H1 (cell line): ENCODE measurements at regions not wholly inside any gene's neighbourhood (a gene's known extent, or its start where the extent isn't known, plus 50 kb on each side); places are given as distances from the start of the nearest gene placed in this dataset.

ENCODE experiments used
- CTCF ChIA-PET: fragments of 300-600 bp; sonication (Branson Sonifier 250); formaldehyde crosslinking; loops from one replicate; lab custom pipeline; 2021; ENCODE audit not compliant: partially characterized antibody; lab: Charles Lee
- POLR2A ChIA-PET: fragments of 300-600 bp; sonication (Branson Sonifier 250); formaldehyde crosslinking; loops from one replicate; lab custom pipeline; 2021; ENCODE audit warnings: inconsistent platforms; ENCODE audit not compliant: partially characterized antibody; lab: Charles Lee
- DNase-seq, 2 experiments: peaks; one replicate each; pipeline versions ENCODE4 v3.0.0 to v3.0.0-alpha.2; 2010 to 2022; ENCODE audit warnings: low spot score in 2 of 2, low read depth in 1 of 2, mixed read lengths in 1 of 2
- FAIRE-seq: peaks from 2 replicates; lab custom pipeline; 2011; peaks lifted over from hg19 to GRCh38; lab: Jason Lieb, UNC
- H2AFZ ChIP-seq: 2 replicates; pipeline ENCODE4 v1.8.1; 2012; ENCODE audit warnings: low read length, inconsistent platforms
- H2AK5ac ChIP-seq: 2 replicates; pipeline ENCODE4 v1.6.1; 2013; ENCODE audit warnings: low read depth, low read length
- H2BK120ac ChIP-seq: replicated peaks from 2 replicates; pipeline ENCODE3; 2013; ENCODE audit warnings: low read depth, low read length, inconsistent platforms
- H2BK12ac ChIP-seq: 2 replicates; pipeline ENCODE4 v1.6.1; 2013; ENCODE audit warnings: low read depth, low read length
- H2BK15ac ChIP-seq: 2 replicates; pipeline ENCODE4 v1.6.1; 2013; ENCODE audit warnings: low read length
- H2BK20ac ChIP-seq: 2 replicates; pipeline ENCODE4 v1.6.1; 2013; ENCODE audit warnings: low read length
- H2BK5ac ChIP-seq: 2 replicates; pipeline ENCODE4 v1.6.1; 2013; ENCODE audit warnings: low read depth, low read length
- H3K14ac ChIP-seq: 2 replicates; pipeline ENCODE4 v1.6.1; 2013; ENCODE audit warnings: inconsistent platforms; ENCODE audit not compliant: insufficient read length
- H3K18ac ChIP-seq: 2 replicates; pipeline ENCODE4 v1.6.1; 2013; ENCODE audit warnings: low read length; ENCODE audit errors: extremely low read depth
- H3K23ac ChIP-seq: 2 replicates; pipeline ENCODE4 v1.6.1; 2013; ENCODE audit warnings: inconsistent platforms; ENCODE audit not compliant: insufficient read length
- H3K23me2 ChIP-seq: 2 replicates; pipeline ENCODE4 v1.6.1; 2013; ENCODE audit warnings: low read depth, low read length
- H3K27ac ChIP-seq: 2 replicates; pipeline ENCODE4 v1.6.1; 2011; ENCODE audit warnings: low read depth, low read length, inconsistent platforms
- H3K27me3 ChIP-seq, 4 experiments: replicated peaks in 1 of 4; 1 replicate in 1 of 4; 2 replicates in 3 of 4; pipeline versions ENCODE4 v1.6.1 to v1.8.1; 2011 to 2013; ENCODE audit warnings: low read length in 3 of 4, mild to moderate bottlenecking in 3 of 4, inconsistent platforms in 2 of 4, mixed read lengths in 2 of 4, moderate library complexity in 1 of 4; ENCODE audit not compliant: control insufficient read depth in 3 of 4, insufficient read depth in 3 of 4; ENCODE audit errors: extremely low read depth in 1 of 4
- H3K36me3 ChIP-seq, 4 experiments: 2 replicates each; pipeline versions ENCODE4 v1.6.1 to v1.8.1; 2011 to 2013; ENCODE audit warnings: mild to moderate bottlenecking in 4 of 4, low read length in 3 of 4, moderate library complexity in 2 of 4, control low read depth in 1 of 4, inconsistent platforms in 1 of 4; ENCODE audit not compliant: insufficient read depth in 4 of 4, control insufficient read depth in 2 of 4
- H3K4ac ChIP-seq: replicated peaks from 2 replicates; pipeline ENCODE3; 2013; ENCODE audit warnings: low read length, low read depth, mixed read lengths, inconsistent platforms; ENCODE audit not compliant: insufficient read length
- H3K4me1 ChIP-seq, 4 experiments: replicated peaks in 1 of 4; 1 replicate in 1 of 4; 2 replicates in 3 of 4; pipeline versions ENCODE4 v1.6.1 to v1.8.1; 2011 to 2013; ENCODE audit warnings: low read length in 3 of 4, inconsistent platforms in 2 of 4, mixed read lengths in 1 of 4; ENCODE audit not compliant: insufficient read depth in 4 of 4, control insufficient read depth in 3 of 4
- H3K4me2 ChIP-seq, 2 experiments: 2 replicates each; pipeline versions ENCODE4 v1.6.1 to v1.8.1; 2011 to 2013; ENCODE audit warnings: low read depth in 2 of 2, low read length in 2 of 2, control low read depth in 1 of 2, inconsistent platforms in 1 of 2, mild to moderate bottlenecking in 1 of 2; ENCODE audit not compliant: insufficient read depth in 1 of 2
- H3K4me3 ChIP-seq, 4 experiments: fragments of 200-600, 300-600 bp in 1 of 4; sonication (generic), shearing (Covaris generic), sonication (Bioruptor Twin) in 1 of 4; 2 replicates each; pipeline versions ENCODE4 v1.5.1 to v1.8.1; 2011 to 2016; ENCODE audit warnings: low read length in 4 of 4, low read depth in 3 of 4, control low read depth in 2 of 4, inconsistent platforms in 2 of 4, mild to moderate bottlenecking in 2 of 4, mixed read lengths in 1 of 4, moderate library complexity in 1 of 4; ENCODE audit not compliant: insufficient read depth in 2 of 4; ENCODE audit errors: extremely low read depth in 1 of 4
- H3K56ac ChIP-seq: replicated peaks from 2 replicates; pipeline ENCODE3; 2013; ENCODE audit warnings: low read depth, mild to moderate bottlenecking, mixed read lengths, low read length, inconsistent platforms; ENCODE audit not compliant: insufficient read length
- H3K79me1 ChIP-seq: 2 replicates; pipeline ENCODE4 v1.6.1; 2013; ENCODE audit warnings: low read depth, low read length, control low read depth
- H3K79me2 ChIP-seq, 2 experiments: 2 replicates each; pipeline versions ENCODE4 v1.6.1 to v1.8.1; 2012 to 2013; ENCODE audit warnings: low read length in 2 of 2, mild to moderate bottlenecking in 2 of 2, inconsistent platforms in 1 of 2; ENCODE audit not compliant: insufficient read depth in 2 of 2, control insufficient read depth in 1 of 2
- H3K9ac ChIP-seq, 4 experiments: replicated peaks in 1 of 4; 1 replicate in 1 of 4; 2 replicates in 3 of 4; pipeline versions ENCODE4 v1.6.1 to v1.8.1; 2011 to 2013; ENCODE audit warnings: low read depth in 3 of 4, low read length in 3 of 4, control low read depth in 2 of 4, mild to moderate bottlenecking in 2 of 4, moderate library complexity in 2 of 4, inconsistent platforms in 1 of 4; ENCODE audit errors: extremely low read depth in 1 of 4
- H3K9me3 ChIP-seq, 2 experiments: 2 replicates each; pipeline versions ENCODE4 v1.6.1 to v1.8.1; 2012 to 2013; ENCODE audit warnings: mild to moderate bottlenecking in 2 of 2, moderate library complexity in 2 of 2, control low read depth in 1 of 2, inconsistent platforms in 1 of 2, low read depth in 1 of 2, low read length in 1 of 2, mixed read lengths in 1 of 2; ENCODE audit not compliant: insufficient read depth in 2 of 2
- H4K20me1 ChIP-seq, 2 experiments: replicated peaks in 1 of 2; 2 replicates each; pipeline versions ENCODE3 to v1.8.1; 2011 to 2013; ENCODE audit warnings: inconsistent platforms in 2 of 2, low read length in 2 of 2, mild to moderate bottlenecking in 1 of 2; ENCODE audit not compliant: insufficient read depth in 2 of 2, control insufficient read depth in 1 of 2
- H4K5ac ChIP-seq: 2 replicates; pipeline ENCODE4 v1.6.1; 2013; ENCODE audit warnings: low read length, low read depth, mixed read lengths, inconsistent platforms; ENCODE audit not compliant: insufficient read length
- H4K8ac ChIP-seq: 2 replicates; pipeline ENCODE4 v1.8.0; 2013; ENCODE audit warnings: mild to moderate bottlenecking, moderate library complexity, low read length, inconsistent platforms; ENCODE audit not compliant: insufficient read depth; ENCODE audit errors: extremely low read depth
- H4K91ac ChIP-seq: replicated peaks from 2 replicates; pipeline ENCODE3; 2013; ENCODE audit warnings: low read length, mixed read lengths, inconsistent platforms; ENCODE audit not compliant: insufficient read length
- RAD21 ChIP-seq, 2 experiments: IDR thresholded peaks in 1 of 2; conservative IDR thresholded peaks in 1 of 2; 2 replicates each; pipeline ENCODE4 v1.6.1; 2011; ENCODE audit warnings: low read depth in 2 of 2, low read length in 2 of 2, improper control_type of control experiment in 1 of 2, inconsistent platforms in 1 of 2, mild to moderate bottlenecking in 1 of 2, moderate library complexity in 1 of 2
- SP4 ChIP-seq: IDR thresholded peaks from 2 replicates; pipeline ENCODE4 v1.6.1; 2012; ENCODE audit warnings: low read length, inconsistent platforms
- WGBS, 2 experiments: shearing (Covaris generic) in 1 of 2; methylation state at CpG; one replicate each; pipeline versions ENCODE4 v1.1.6 to v1.1.7; 2013 to 2015; ENCODE audit warnings: low lambda C conversion rate in 2 of 2, mixed read lengths in 2 of 2, inconsistent platforms in 1 of 2, low coverage in 1 of 2, missing lambda C conversion rate in 1 of 2; ENCODE audit not compliant: insufficient replicate concordance in 2 of 2, insufficient coverage in 1 of 2, insufficient read length in 1 of 2; ENCODE audit errors: extremely low coverage in 1 of 2, missing lambda C conversion rate in 1 of 2; 5-methylcytosine and 5-hydroxymethylcytosine counted together

GRCh38 chr7:1298931-1299885 is 66.5 kb downstream of the UNCX start:
- H3K9ac ChIP-seq = no peak overlapping the region

More at GRCh38 chr7:1298931-1299885, 66.5 kb downstream of the UNCX start:
- H3K27ac ChIP-seq = no peak overlapping the region
- H3K14ac ChIP-seq = no peak overlapping the region
- H2BK15ac ChIP-seq = no peak overlapping the region
- H3K4me3 ChIP-seq = no peak overlapping the region
- 84% methylated on average over 30 of the region's 30 CpGs; no CpG with 5 or more reads in 1 of the 2 experiments for WGBS, 2 experiments
- ChIA-PET POLR2A (no interaction called here), CTCF (interaction anchor here (0.6 to 1.7 kb wide), 8 partner anchors 9 to 1128 kb away, joined by 3 to 6 read pairs (median 4); no protein-coding TSS in a partner anchor)
- no peak for FAIRE-seq
- TF ChIP-seq RAD21 (IDR thresholded peaks at IDR 0.05 in 1 of 2, conservative IDR thresholded peaks at IDR 0.05 in 1 of 2; ENCODE audit: low read depth in 2 of 2, low read length in 2 of 2) (peak in 1 of 2 experiments; percentile 5; a peak in 1 of 4 replicates), SP4 (no peak)
- no peak overlapping the region for H4K5ac ChIP-seq
- peak in 1 of 2 experiments; percentile 48 for DNase-seq
- H3K36me3 ChIP-seq = no peaks in the 10 kb centered on the region
- no peak overlapping the region for H4K91ac ChIP-seq
- no peak overlapping the region for H3K18ac ChIP-seq
- no peaks in the 10 kb centered on the region for H3K9me3 ChIP-seq
- no peaks in the 10 kb centered on the region for H3K79me1 ChIP-seq
- H3K4me2 ChIP-seq = no peak overlapping the region
- no peak overlapping the region for H3K56ac ChIP-seq
- no peaks in the 10 kb centered on the region for H4K20me1 ChIP-seq
- no peak overlapping the region for H2AK5ac ChIP-seq
- H3K27me3 ChIP-seq = no peaks in the 10 kb centered on the region
- no peak overlapping the region for H2AFZ ChIP-seq
- H3K4me1 ChIP-seq = no peaks in the 10 kb centered on the region; a peak in 1 of 7 replicates
- H3K79me2 ChIP-seq = no peaks in the 10 kb centered on the region
- no peak overlapping the region for H3K4ac ChIP-seq
- H2BK20ac ChIP-seq = no peak overlapping the region
- H2BK12ac ChIP-seq = no peak overlapping the region
- no peak overlapping the region for H4K8ac ChIP-seq
- H3K23ac ChIP-seq = no peak overlapping the region
- 0 out of 2 replicates have a peak overlapping the region, but pooled peaks have one; percentile 10 for H2BK5ac ChIP-seq
- no peak overlapping the region for H2BK120ac ChIP-seq
- peaks cover 7% of the 10 kb centered on the region; the same call in 1 of the 2 replicates for H3K23me2 ChIP-seq
